Esophagus muscularis mucosa (tissue), 3 donors: ENCODE measurements at regions not wholly inside any gene's neighbourhood (a gene's known extent, or its start where the extent isn't known, plus 50 kb on each side); places are given as distances from the start of the nearest gene placed in this dataset.

Source experiments
- POLR2A ChIP-seq: fragments of 450-650 bp; IDR thresholded peaks from one replicate; pipeline ENCODE4 v1.6.1; 2017; ENCODE audit warnings: antibody characterized with exemption, moderate library complexity, mild to moderate bottlenecking, low read depth
- TF ChIP-seq, protein P1 (sequence below), 3 experiments: fragments of 200-600 bp in 2 of 3; fragments of 450-650 bp in 1 of 3; sonication (generic) in 2 of 3; IDR thresholded peaks; one replicate each; pipeline ENCODE4 v1.5.1; 2017 to 2019; ENCODE audit warnings: antibody characterized with exemption in 3 of 3, mild to moderate bottlenecking in 2 of 3, moderate library complexity in 1 of 3

DNA sequence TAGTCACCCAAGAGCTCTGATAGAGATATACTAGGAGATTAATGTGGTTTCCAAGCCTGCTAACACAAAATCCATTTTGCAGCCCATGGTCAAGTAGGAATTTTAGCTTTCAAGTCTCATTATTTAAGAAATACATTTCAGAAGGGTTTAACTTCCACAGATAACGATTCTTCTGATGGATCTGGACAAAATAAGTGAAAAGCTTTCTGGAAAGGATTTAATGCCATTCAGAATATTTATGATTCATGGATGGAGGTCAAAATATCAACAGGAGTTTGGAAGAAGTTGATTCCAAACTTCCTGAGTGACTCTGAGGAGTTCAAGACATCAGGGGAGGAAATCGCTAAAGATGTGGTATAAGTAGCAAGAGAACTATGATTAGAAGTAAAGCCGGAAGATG, 214.6 kb downstream of the ATXN7L3B start:
- TF ChIP-seq, protein P1, sequence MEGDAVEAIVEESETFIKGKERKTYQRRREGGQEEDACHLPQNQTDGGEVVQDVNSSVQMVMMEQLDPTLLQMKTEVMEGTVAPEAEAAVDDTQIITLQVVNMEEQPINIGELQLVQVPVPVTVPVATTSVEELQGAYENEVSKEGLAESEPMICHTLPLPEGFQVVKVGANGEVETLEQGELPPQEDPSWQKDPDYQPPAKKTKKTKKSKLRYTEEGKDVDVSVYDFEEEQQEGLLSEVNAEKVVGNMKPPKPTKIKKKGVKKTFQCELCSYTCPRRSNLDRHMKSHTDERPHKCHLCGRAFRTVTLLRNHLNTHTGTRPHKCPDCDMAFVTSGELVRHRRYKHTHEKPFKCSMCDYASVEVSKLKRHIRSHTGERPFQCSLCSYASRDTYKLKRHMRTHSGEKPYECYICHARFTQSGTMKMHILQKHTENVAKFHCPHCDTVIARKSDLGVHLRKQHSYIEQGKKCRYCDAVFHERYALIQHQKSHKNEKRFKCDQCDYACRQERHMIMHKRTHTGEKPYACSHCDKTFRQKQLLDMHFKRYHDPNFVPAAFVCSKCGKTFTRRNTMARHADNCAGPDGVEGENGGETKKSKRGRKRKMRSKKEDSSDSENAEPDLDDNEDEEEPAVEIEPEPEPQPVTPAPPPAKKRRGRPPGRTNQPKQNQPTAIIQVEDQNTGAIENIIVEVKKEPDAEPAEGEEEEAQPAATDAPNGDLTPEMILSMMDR (IDR thresholded peaks at IDR 0.05): no peak
- no peak for TF ChIP-seq POLR2A
